Choroid plexus epithelial cell (primary cell): ENCODE measurements at regions not wholly inside any gene's neighbourhood (a gene's known extent, or its start where the extent isn't known, plus 50 kb on each side); places are given as distances from the start of the nearest gene placed in this dataset.

Experiments
- DNase-seq: peaks from one replicate; pipeline ENCODE4 v3.0.0-alpha.2; 2010; ENCODE audit warnings: low read depth
- H3K4me3 ChIP-seq: 2 replicates; pipeline ENCODE4 v1.5.1; 2011; ENCODE audit warnings: low read depth, mild to moderate bottlenecking, control low read depth, low read length, moderate library complexity
- CTCF ChIP-seq: conservative IDR thresholded peaks from 2 replicates; pipeline ENCODE4 v1.5.1; 2011; ENCODE audit warnings: low read depth, mild to moderate bottlenecking, control low read depth, inconsistent platforms, low read length, moderate library complexity

DNA sequence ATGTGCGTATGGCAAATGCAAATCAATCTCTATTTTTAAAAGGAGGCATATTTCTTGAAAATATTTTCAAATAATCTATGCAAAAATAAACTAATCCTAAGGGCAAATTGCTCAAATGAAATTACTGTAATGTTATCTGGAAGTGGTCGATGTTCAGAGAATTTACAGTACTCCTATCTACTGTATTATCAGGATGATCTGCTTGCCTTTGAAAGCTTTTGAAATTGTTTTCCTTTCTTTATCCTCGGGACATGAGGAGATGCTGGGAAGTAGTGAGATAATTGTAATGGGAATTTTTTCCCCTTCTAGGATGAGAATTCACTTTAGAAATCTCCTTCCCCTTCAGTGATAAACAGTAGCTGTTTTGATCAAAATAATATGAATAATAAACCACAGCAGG is 577.2 kb upstream of the MIR17HG start:
- no peak for DNase-seq
- no peak overlapping the region for H3K4me3 ChIP-seq
- no peak for TF ChIP-seq CTCF

DNA sequence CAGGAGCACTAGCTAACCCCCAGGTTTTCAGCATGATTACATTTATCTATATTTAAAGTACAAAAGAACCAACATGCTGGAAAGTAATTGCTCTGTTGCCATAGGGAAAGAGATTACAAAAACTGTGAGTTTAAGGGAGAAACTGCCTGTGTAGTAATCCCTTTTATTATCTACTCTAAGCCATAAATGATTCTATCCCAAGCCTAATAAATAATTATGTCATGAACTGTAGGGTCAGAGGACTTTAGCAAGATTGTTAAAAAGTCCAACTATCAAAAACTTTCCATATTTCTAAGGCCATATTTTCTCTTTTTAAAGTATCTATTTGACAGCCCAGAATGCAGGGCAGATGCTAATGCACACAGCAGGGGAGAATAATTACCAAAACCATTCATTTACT is 573.8 kb upstream of the MIR17HG start:
- H3K4me3 ChIP-seq: no peak overlapping the region
- no peak for TF ChIP-seq CTCF
- no peak for DNase-seq

DNA sequence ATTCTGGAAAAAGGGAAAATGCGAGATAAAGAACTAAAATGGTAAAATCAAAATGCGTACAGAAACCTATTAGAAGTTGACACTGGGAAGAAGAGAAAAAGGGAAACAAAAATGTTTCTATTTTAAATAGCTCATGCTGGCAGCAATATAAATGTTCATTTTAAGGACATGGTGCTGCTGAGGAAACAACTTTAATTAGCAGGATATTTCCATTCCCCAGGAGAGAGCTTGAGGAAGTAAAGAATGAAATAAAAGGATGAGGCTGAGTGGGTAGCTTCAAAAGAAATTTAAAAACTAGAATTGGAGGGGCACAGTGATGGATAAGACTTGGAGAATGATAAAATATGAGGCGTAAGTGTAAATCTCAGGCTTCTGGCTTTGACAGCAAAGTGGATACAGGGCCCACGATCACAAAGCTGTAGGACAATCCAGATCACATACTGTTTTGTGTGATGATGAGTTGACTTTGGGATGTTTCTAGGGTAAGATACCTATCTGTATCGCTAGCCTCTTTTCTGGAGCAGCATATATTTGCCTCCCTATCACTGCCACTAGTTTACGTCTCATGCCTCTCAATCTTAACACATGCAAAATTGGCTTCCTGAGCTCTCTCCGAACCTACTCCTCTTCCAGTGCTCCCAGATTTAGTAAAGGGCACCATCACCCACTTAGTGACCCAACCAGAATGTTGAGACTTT is 571.3 kb upstream of the MIR17HG start:
- no peak overlapping the region for H3K4me3 ChIP-seq
- no peak for DNase-seq
- no peak for TF ChIP-seq CTCF

- no peak for TF ChIP-seq CTCF
- no peak for DNase-seq
- no peak overlapping the region for H3K4me3 ChIP-seq
Measured at GRCh38 chr13:90783273-90783672, 564.2 kb upstream of the MIR17HG start.

- DNase-seq: peak; percentile 15
- no peak overlapping the region for H3K4me3 ChIP-seq
- no peak for TF ChIP-seq CTCF
Measured at GRCh38 chr13:90787007-90787406, 560.5 kb upstream of the MIR17HG start.

DNA sequence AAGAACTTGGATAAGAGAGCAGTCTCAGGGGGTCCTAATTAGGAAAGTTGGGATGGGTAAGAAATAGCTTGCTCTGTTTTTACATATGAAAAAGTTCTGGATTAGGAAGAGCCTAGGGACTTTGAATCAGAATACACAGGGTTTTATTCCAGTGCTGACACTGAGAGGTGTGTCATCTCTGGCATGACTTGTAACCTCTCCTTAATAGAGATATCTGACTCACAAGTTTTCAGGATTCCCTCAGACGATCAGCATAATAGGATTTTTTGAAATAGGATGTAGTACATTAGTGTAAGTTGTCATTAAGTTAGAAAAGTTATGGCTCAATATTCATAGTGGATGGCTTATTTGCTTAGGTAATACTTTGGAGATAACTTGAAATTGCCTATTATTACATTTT is 555.2 kb upstream of the MIR17HG start:
- no peak for DNase-seq
- no peak for TF ChIP-seq CTCF
- H3K4me3 ChIP-seq: no peak overlapping the region

- DNase-seq: peak; percentile 18
- no peak overlapping the region for H3K4me3 ChIP-seq
- TF ChIP-seq CTCF: no peak
Measured at GRCh38 chr13:90793261-90793820, 554.1 kb upstream of the MIR17HG start.
